Skin of body (tissue), 1 donor: ENCODE measurements at regions not wholly inside any gene's neighbourhood (a gene's known extent, or its start where the extent isn't known, plus 50 kb on each side); places are given as distances from the start of the nearest gene placed in this dataset.

Experiments
- DNase-seq: peaks from one replicate; lab custom pipeline; 2025; lab: John Stamatoyannopoulos, UW

- no peak for DNase-seq
Observed at GRCh38 chr10:3871424-3871996, 86.5 kb upstream of the KLF6 start.

- DNase-seq, result no peak
Observed at GRCh38 chr10:3869036-3869435, 84.0 kb upstream of the KLF6 start.

- DNase-seq, result no peak
Observed at GRCh38 chr10:3868271-3868664, 83.3 kb upstream of the KLF6 start.

GRCh38 chr10:3867454-3868270 is 82.7 kb upstream of the KLF6 start:
- no peak for DNase-seq

DNA sequence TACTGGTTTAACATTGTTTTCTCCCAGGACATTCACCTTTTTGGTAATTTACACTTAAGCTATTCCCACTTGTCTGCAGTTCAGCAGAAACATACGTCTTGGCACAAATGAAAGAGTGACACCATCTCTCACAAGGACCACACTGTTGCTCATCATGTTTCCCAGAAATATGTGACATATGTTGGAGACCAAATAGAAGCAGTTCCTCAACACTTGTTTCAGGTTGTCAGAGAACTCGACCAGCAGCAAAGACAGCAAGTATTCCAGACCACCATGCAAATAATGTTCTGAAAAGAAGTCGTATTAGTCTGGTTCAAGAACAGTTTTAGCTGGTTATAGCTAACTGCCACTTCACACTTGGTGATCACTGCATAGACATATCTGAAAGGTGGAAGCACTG is 81.3 kb upstream of the KLF6 start:
- DNase-seq, result no peak

DNA sequence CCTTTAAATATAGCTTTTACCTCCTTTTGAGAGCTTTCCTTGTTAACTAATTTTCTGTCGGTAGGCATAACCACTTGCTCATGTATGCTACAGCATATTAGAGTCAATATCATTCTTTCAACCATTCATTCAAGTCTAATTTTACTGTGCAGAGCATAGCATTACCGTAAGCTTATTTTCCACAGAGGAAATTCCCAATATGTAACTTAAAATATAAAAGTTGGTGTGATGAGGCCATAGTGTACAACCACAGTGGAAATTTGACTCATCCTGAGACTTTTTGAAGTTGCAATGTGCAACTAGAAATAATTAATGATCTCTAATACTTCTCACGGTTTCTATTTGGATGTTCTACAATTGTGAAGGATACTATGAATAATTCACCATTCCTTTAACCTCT is 80.6 kb upstream of the KLF6 start:
- DNase-seq, result no peak

DNA sequence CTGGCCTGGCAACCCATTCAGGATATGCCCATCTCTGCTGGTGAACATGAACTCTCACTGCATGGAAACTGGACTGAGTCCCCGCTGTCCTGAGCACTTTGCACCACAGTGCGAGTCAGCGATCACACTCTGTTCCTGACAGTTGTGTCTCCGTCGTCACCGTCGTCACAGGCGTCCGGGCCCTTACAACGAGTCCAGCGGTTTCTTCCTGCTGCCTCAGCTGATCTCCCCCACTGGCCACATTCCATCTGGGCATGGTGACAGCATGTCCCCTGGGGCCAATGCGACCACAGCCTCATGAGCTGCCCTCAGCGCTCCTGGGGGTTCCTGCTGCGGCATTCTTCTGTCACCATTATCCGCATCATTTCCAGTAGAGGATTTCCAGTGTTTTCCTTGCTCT is 76.8 kb upstream of the KLF6 start:
- DNase-seq, result no peak

DNA sequence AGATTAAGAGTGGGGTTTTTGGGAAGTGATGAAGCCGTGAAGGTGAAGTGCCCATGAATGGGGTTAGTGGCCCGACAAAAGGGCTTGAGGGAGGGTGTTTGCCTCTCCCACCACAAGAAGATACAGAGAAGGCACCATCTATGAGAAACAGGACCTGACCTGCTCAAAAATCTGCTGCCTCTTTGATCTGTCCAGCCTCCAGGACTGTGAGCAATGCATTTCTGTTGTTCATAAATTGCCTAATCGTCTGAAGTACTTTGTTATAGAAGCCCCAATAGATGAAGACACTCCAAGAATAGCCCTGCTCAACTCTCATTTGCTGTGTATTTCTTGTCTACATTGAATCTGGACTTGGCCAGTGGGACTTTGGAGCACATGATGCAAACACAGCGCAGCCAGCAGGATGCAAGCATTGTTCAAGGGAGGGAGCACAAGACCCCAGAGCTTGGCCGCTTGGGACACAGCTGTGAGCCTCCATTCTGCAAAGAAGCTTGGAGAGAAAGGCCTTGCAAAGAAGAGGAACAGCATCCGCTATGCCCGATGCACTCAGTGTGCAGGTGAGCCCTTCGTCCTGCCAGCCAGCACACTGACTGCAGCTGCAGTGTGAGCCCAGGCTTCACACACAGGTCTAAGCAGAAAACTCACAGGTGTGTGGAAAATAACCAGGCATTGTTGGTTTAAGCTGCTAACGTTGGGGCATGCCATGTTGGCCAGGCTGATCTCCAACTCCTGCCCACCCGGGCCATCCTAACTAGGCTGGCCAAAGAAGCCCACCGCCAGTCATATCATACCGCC is 73.2 kb upstream of the KLF6 start:
- no peak for DNase-seq

DNA sequence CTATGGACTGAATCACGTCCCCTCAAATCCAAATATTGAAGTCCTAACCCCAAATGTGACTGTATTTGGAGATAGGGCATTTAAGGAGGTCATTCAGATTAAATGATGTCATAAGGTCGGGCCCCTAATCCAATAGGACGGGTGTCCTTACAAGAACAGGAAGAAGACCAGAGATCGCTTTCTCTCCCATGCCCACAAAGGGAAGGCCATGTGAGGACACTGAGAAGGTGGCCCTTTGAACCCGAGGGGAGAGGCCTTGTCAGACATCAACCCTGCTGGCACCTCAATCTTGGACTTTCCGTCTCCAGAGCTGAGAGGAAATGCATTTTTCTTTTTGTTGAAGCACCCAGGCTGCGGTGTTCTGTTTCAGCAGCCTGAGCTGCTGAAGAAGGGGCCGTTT is 72.3 kb upstream of the KLF6 start:
- no peak for DNase-seq

- DNase-seq, result no peak
Observed at GRCh38 chr10:3856593-3856992, 71.6 kb upstream of the KLF6 start.

- no peak for DNase-seq
Observed at GRCh38 chr10:3853547-3854303, 68.7 kb upstream of the KLF6 start.

DNA sequence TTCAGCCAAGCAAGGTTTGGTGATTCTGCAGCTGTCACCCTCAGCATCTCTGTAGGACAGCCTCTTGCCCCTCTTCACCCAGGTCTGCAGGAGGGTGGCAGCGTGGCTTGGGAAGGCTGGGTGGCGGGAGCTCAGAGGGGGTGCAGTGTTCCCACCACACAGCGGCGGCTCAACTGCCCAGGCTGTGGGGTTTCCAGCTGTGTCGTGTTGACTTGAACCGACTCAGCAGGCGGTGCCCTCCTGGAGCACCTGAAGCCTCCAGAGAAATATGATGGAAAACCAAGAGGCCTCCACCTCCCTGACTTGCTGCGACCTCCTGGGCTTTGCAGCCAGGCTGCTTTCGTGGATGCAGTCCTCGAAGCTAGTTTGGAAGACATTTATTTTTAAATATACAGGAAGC is 68.0 kb upstream of the KLF6 start:
- no peak for DNase-seq

DNA sequence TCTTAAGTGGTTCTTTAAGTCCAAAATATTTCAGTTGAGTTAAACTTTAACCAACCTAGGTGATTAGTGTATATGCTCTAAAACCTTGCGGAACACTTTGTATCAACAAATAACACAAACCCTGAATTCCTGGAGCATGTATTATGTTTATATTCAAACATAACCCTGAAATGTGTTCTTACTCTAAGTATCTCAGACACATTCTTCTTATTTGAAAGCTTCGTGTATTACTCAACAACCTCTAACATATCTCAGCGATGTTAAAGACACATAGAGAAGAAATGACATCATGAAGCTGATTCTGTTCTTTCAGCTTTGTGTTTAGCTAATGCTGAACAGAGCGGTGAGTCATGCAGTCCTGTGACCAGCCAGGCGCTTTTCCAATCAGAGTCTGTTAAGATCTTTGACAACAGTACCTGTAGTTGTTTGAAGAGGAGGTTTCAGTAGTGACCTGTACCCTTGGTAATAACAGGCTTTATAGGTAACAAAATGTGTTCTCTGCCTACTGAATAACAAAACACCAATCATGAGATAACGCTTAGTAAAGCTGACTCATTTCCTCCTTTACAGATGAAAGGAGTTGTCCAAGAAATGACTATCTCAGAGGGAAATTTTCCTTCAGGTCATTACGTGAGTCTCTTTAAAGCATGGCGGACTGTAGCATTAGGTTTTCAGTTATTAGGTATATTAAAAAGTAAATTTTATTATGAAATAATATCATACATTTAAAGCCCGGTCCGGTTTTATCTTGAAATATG is 67.3 kb upstream of the KLF6 start:
- peak; percentile 63 for DNase-seq

DNA sequence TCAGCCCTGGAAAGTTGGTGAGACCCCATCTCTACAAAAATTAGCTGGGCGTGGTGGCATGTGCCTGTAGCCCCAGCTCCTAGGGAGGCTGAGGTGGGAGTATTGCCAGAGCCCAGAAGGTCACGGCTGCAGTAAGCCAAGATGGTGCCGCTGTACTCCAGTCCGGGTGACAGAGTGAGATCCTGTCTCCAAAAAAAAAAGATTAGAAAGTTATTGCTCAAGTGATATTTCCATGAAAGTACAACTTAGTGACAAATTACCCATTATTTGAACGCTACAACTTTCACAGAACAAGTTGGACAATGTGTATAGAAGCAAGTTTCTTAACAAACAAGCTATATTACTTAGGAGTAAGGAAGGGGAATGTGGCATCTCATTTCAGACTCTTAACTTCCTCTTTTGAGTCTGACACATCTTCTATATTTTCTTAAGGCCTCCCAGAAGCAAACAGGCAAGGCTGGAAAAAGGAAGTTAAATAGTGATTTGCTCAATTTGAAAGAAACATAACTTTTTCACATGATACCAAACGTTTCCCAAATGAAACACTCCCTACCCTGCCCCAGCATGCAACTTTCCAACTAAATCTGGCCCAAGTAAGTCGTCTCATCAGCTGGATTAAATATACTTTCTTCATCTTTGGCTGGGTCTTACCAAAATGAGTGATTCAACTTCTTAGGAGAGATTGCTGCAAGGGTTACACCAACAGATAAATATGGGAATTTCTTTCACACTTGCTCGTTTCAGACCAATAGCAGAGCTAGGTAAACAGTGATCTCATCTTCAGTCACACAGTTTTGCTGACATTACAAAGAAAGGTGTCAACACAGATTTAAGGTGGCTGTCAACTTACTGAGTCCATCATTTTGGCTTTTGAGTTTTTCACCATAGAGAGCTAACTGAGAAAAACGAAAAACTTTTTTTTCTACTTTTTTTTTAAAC is 66.3 kb upstream of the KLF6 start:
- no peak for DNase-seq

- DNase-seq, result no peak
Observed at GRCh38 chr10:3848775-3849635, 64.0 kb upstream of the KLF6 start.

DNA sequence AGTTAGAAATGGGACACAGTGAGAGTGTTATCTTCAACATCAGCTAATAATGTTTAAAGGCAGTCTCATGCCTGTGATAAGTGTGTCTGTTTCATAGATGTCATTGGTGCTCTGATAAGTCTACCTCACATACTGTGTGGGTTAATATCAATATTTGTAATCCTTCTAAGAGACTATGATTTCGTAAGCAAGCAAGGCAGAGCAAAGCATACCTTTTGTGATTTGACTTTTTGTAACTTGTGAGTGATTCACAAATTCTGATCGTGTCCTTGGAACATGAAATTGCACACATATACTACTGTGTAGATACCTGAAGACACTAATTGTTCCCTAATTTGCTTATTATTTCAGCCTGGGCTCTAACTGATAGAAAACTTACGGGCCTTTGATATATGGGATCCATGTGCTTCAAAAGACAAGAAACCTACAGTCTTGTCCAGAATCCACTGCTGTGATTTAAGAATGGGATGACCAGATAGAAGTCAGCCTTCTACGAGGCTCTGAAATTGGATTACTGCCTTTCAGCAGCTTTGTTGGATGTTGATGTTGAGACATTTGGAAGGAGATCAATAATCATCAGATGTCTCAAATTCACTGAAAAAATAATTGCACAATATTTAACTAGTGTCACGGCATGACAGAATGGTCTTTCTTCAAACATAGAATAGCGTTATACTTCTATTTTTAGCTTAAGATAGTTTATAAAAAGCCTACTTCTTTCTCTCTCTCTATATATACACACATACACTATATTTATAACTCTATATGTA is 63.2 kb upstream of the KLF6 start:
- no peak for DNase-seq

- no peak for DNase-seq
Observed at GRCh38 chr10:3846736-3847135, 61.7 kb upstream of the KLF6 start.

GRCh38 chr10:3844491-3845025 is 59.5 kb upstream of the KLF6 start:
- no peak for DNase-seq
